OCI-LY7 (cell line): ENCODE measurements at regions not wholly inside any gene's neighbourhood (a gene's known extent, or its start where the extent isn't known, plus 50 kb on each side); places are given as distances from the start of the nearest gene placed in this dataset.

ENCODE experiments used
- BruUV-seq: library from RNA; stranded (reverse); fragments of 400-500 nt; replicated peaks from 2 replicates; lab custom pipeline; 2021; lab: Mats Ljungman, UMichigan
- CTCF ChIA-PET: fragments of 300-600 bp; sonication (Branson Sonifier 250); formaldehyde crosslinking; loops from one replicate; lab custom pipeline; 2022; ENCODE audit warnings: antibody characterized with exemption; ENCODE audit not compliant: unreplicated experiment; lab: Charles Lee
- POLR2A ChIA-PET: fragments of 300-600 bp; sonication (Branson Sonifier 250); formaldehyde crosslinking; loops from one replicate; lab custom pipeline; 2022; ENCODE audit warnings: antibody characterized with exemption; lab: Charles Lee
- DNase-seq: peaks from one replicate; pipeline ENCODE4 v3.0.0-alpha.2; 2015; ENCODE audit warnings: low spot score
- H2AFZ ChIP-seq: fragments of 200-600 bp; sonication (generic), shearing (Covaris generic); 2 replicates; pipeline ENCODE4 v1.6.1; 2014; ENCODE audit warnings: mild to moderate bottlenecking, antibody characterized with exemption, low read length, moderate library complexity
- H3K27ac ChIP-seq: fragments of 200-600 bp; sonication (generic); 2 replicates; pipeline ENCODE4 v1.5.1; 2014; ENCODE audit warnings: mixed run types, low read depth, mild to moderate bottlenecking, moderate library complexity, low read length, inconsistent platforms; ENCODE audit not compliant: poor library complexity, severe bottlenecking
- H3K36me3 ChIP-seq: fragments of 200-600 bp; sonication (generic); 2 replicates; pipeline ENCODE4 v1.6.1; 2014; ENCODE audit warnings: mild to moderate bottlenecking, antibody characterized with exemption, low read length, moderate library complexity, mixed read lengths; ENCODE audit not compliant: insufficient read depth
- H3K4me1 ChIP-seq: fragments of 200-600 bp; sonication (generic); 2 replicates; pipeline ENCODE4 v1.5.1; 2014; ENCODE audit warnings: mild to moderate bottlenecking, low read length; ENCODE audit not compliant: insufficient read depth, poor library complexity, severe bottlenecking
- H3K4me2 ChIP-seq: fragments of 200-600 bp; sonication (generic); 2 replicates; pipeline ENCODE4 v1.6.1; 2014; ENCODE audit warnings: mild to moderate bottlenecking, low read length
- H3K4me3 ChIP-seq: fragments of 200-600 bp; sonication (generic); 2 replicates; pipeline ENCODE4 v1.5.1; 2014; ENCODE audit warnings: mild to moderate bottlenecking, low read depth, low read length; ENCODE audit not compliant: poor library complexity, severe bottlenecking
- H3K79me2 ChIP-seq: fragments of 200-600 bp; sonication (generic); 2 replicates; pipeline ENCODE4 v1.6.1; 2016; ENCODE audit warnings: low read depth, mild to moderate bottlenecking, low read length, moderate library complexity, mixed read lengths; ENCODE audit not compliant: insufficient read depth
- H3K9me2 ChIP-seq: fragments of 200-600 bp; sonication (generic); 2 replicates; pipeline ENCODE4 v1.6.1; 2016; ENCODE audit warnings: mild to moderate bottlenecking, low read length, mixed read lengths; ENCODE audit not compliant: insufficient read depth
- H3K9me3 ChIP-seq: fragments of 200-600 bp; sonication (generic); 2 replicates; pipeline ENCODE4 v1.6.1; 2014; ENCODE audit warnings: mild to moderate bottlenecking, mixed run types, low read length, mixed read lengths
- H4K20me1 ChIP-seq: fragments of 200-600 bp; sonication (generic); 2 replicates; pipeline ENCODE4 v1.6.1; 2014; ENCODE audit warnings: mild to moderate bottlenecking, antibody characterized with exemption, low read length, moderate library complexity, mixed read lengths; ENCODE audit not compliant: insufficient read depth
- EZH2phosphoT487 ChIP-seq: fragments of 200-600 bp; sonication (generic); IDR thresholded peaks from 2 replicates; pipeline ENCODE4 v1.6.1; 2018; ENCODE audit warnings: low read depth, borderline replicate concordance, mild to moderate bottlenecking, mixed run types, antibody characterized with exemption, low read length, moderate library complexity, mixed read lengths
- intact Hi-C: fragments of 100-400 bp; cut with micrococcal nuclease; formaldehyde crosslinking; loops from one replicate; pipeline ENCODE4 v1.10.0; 2022; ENCODE audit not compliant: unreplicated experiment
- TF ChIP-seq, protein P1 (sequence below): fragments of 200-600 bp; sonication (generic); conservative IDR thresholded peaks from 2 replicates; pipeline ENCODE4 v1.5.1; 2014; ENCODE audit warnings: mild to moderate bottlenecking, antibody characterized with exemption, low read length, moderate library complexity, mixed read lengths

DNA sequence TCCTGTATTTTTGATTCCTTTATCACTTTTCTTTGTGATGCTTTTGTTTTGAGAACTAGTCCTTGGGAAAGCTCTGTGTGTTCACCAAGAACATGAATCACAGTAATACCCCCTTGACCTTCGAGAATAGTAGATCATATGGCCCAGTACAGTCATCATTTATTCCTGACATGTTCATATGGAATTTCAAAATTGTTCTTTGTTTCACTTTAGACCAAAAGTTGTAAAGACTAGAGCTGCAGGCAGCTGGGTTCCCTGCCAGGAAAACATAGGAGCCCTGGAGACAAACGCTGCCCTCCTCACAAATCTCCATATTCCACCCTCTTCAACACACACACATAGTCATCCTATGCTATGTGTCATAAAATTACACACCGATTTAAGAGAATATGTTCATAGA lies 621.2 kb upstream of the EYS start:
- H3K79me2 ChIP-seq, result no peaks in the 10 kb centered on the region
- no peaks in the 10 kb centered on the region for H4K20me1 ChIP-seq
- no peak overlapping the region for H3K4me3 ChIP-seq
- DNase-seq, result no peak
- ChIA-PET CTCF (no interaction called here), POLR2A (no interaction called here)
- no peaks in the 10 kb centered on the region for H3K9me3 ChIP-seq
- H3K4me2 ChIP-seq, result no peak overlapping the region
- H3K36me3 ChIP-seq, result no peaks in the 10 kb centered on the region
- H3K9me2 ChIP-seq, result no peaks in the 10 kb centered on the region
- no TSS peak for BruUV-seq
- TF ChIP-seq EZH2phosphoT487, result no peak
- TF ChIP-seq, protein P1, sequence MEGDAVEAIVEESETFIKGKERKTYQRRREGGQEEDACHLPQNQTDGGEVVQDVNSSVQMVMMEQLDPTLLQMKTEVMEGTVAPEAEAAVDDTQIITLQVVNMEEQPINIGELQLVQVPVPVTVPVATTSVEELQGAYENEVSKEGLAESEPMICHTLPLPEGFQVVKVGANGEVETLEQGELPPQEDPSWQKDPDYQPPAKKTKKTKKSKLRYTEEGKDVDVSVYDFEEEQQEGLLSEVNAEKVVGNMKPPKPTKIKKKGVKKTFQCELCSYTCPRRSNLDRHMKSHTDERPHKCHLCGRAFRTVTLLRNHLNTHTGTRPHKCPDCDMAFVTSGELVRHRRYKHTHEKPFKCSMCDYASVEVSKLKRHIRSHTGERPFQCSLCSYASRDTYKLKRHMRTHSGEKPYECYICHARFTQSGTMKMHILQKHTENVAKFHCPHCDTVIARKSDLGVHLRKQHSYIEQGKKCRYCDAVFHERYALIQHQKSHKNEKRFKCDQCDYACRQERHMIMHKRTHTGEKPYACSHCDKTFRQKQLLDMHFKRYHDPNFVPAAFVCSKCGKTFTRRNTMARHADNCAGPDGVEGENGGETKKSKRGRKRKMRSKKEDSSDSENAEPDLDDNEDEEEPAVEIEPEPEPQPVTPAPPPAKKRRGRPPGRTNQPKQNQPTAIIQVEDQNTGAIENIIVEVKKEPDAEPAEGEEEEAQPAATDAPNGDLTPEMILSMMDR, result no peak
- no peak overlapping the region for H2AFZ ChIP-seq
- intact Hi-C loops, result no loop called here
- no peak overlapping the region for H3K27ac ChIP-seq
- H3K4me1 ChIP-seq, result no peaks in the 10 kb centered on the region

DNA sequence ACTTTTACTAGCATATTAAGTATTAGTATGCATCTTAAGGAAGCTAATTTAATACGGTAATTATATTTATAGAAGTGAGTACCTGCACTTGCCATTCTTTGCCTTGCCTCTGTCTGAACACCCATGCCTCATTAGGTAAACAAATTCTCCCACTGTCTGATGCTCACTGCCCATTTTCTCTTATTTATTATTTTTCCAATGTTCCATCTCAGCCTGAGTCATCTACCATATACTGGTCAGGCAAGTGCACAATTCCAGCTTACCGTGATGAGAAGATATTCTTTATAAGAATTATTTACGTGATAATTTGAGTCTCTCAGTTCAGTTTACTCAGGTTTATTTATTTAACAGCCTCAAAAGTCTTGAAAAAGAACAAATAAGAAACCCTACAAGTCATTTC lies 619.2 kb upstream of the EYS start:
- TF ChIP-seq, protein P1, result no peak
- no peak for TF ChIP-seq EZH2phosphoT487
- no peak for DNase-seq
- ChIA-PET POLR2A (no interaction called here), CTCF (no interaction called here)
- H3K9me2 ChIP-seq, result no peaks in the 10 kb centered on the region
- H3K4me1 ChIP-seq, result no peaks in the 10 kb centered on the region
- H3K27ac ChIP-seq, result no peak overlapping the region
- no TSS peak for BruUV-seq
- H3K36me3 ChIP-seq, result no peaks in the 10 kb centered on the region
- intact Hi-C loops, result no loop called here
- no peak overlapping the region for H3K4me2 ChIP-seq
- no peaks in the 10 kb centered on the region for H3K79me2 ChIP-seq
- no peaks in the 10 kb centered on the region for H4K20me1 ChIP-seq
- H3K4me3 ChIP-seq, result no peak overlapping the region
- no peaks in the 10 kb centered on the region for H3K9me3 ChIP-seq
- H2AFZ ChIP-seq, result no peak overlapping the region

DNA sequence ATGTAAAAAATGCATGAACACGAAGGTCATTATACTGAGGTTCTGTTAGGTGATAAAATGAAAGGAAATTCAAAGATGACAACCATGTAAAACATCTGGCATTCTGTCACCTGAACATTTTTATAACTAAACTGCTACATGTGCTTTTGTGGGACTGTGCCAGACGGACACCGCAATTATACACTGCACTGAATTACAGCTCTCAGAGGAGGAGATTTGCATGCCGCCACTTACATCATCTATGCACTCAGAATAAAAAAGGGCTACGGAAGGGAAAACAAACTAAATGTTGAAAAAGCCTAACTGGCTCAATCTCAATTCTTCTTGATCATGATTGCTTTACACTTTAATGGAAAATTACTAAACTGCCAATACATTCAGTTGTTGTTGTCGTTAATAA lies 614.0 kb upstream of the EYS start:
- Histone ChIP-seq H3K79me2 (no peaks in the 10 kb centered on the region), H3K9me3 (no peaks in the 10 kb centered on the region), H3K27ac (no peak overlapping the region), H4K20me1 (no peaks in the 10 kb centered on the region), H3K4me3 (no peak overlapping the region), H3K4me1 (no peaks in the 10 kb centered on the region), H3K9me2 (no peaks in the 10 kb centered on the region), H3K36me3 (no peaks in the 10 kb centered on the region), H3K4me2 (no peak overlapping the region), H2AFZ (no peak overlapping the region)
- DNase-seq, result no peak
- no peak for TF ChIP-seq EZH2phosphoT487
- TF ChIP-seq, protein P1, result no peak
- ChIA-PET POLR2A (no interaction called here), CTCF (no interaction called here)
- intact Hi-C loops, result no loop called here
- no TSS peak for BruUV-seq
